B cell (primary cell): ENCODE measurements at regions not wholly inside any gene's neighbourhood (a gene's known extent, or its start where the extent isn't known, plus 50 kb on each side); places are given as distances from the start of the nearest gene placed in this dataset.

Experiments used
- ATAC-seq: fragments of 200-7000 bp; cut with Tn5 transposase; one replicate; pipeline ENCODE4 v1.10.0; 2021; ENCODE audit warnings: low read depth, mild to moderate bottlenecking, moderate number of reproducible peaks, moderate library complexity
- CTCF ChIA-PET: fragments of 350-600 bp; sonication (Branson Sonifier 250); formaldehyde crosslinking; loops from one replicate; lab custom pipeline; 2021; ENCODE audit warnings: antibody characterized with exemption, inconsistent platforms; lab: Charles Lee
- POLR2A ChIA-PET: fragments of 350-600 bp; sonication (Branson Sonifier 250); formaldehyde crosslinking; loops from one replicate; lab custom pipeline; 2021; ENCODE audit warnings: antibody characterized with exemption; lab: Charles Lee
- DNase-seq: peaks from one replicate; pipeline ENCODE4 v3.0.0; 2013
- H2AFZ ChIP-seq: 2 replicates; pipeline ENCODE4 v1.6.1; 2012; ENCODE audit warnings: mild to moderate bottlenecking, low read depth, low read length; ENCODE audit not compliant: insufficient read depth, poor library complexity, severe bottlenecking
- H3K27ac ChIP-seq, 2 donors: 1 replicate in 1 of 2; 2 replicates in 1 of 2; pipeline ENCODE4 v1.5.1; 2012 to 2013; ENCODE audit warnings: low read length in 2 of 2, mild to moderate bottlenecking in 2 of 2, moderate library complexity in 1 of 2
- H3K27me3 ChIP-seq, 4 experiments: fragments of 200-600 bp in 1 of 4; sonication (generic) in 1 of 4; replicated peaks in 1 of 4; 1 replicate in 2 of 4; 2 replicates in 2 of 4; pipeline versions ENCODE4 v1.6.1 to v1.7.0; 2013 to 2016; ENCODE audit warnings: low read length in 3 of 4, mild to moderate bottlenecking in 2 of 4, mixed read lengths in 1 of 4, moderate library complexity in 1 of 4; ENCODE audit not compliant: insufficient read depth in 4 of 4, control insufficient read depth in 3 of 4; ENCODE audit errors: control extremely low read depth in 1 of 4
- H3K36me3 ChIP-seq, 2 experiments: replicated peaks in 1 of 2; 1 replicate in 1 of 2; 2 replicates in 1 of 2; pipeline versions ENCODE4 v1.6.1 to v1.7.1; 2013; ENCODE audit warnings: low read length in 1 of 2; ENCODE audit not compliant: insufficient read depth in 2 of 2, control insufficient read depth in 1 of 2; ENCODE audit errors: control extremely low read depth in 1 of 2, extremely low read depth in 1 of 2
- H3K4me1 ChIP-seq, 2 donors: fragments of 200-600 bp in 1 of 2; sonication (generic) in 1 of 2; 1 replicate in 1 of 2; 2 replicates in 1 of 2; pipeline versions ENCODE4 v1.5.1 to v1.6.1; 2013 to 2017; ENCODE audit warnings: low read length in 2 of 2; ENCODE audit not compliant: control insufficient read depth in 2 of 2, insufficient read depth in 2 of 2
- H3K4me2 ChIP-seq: replicated peaks from 2 replicates; pipeline ENCODE3; 2012; ENCODE audit warnings: mild to moderate bottlenecking, low read depth, low read length; ENCODE audit not compliant: poor library complexity, severe bottlenecking
- H3K4me3 ChIP-seq, 5 experiments: fragments of 200-600 bp in 1 of 5; sonication (generic) in 1 of 5; 1 replicate in 3 of 5; 2 replicates in 2 of 5; pipeline versions ENCODE4 v1.5.1 to v1.7.0; 2011 to 2016; ENCODE audit warnings: low read length in 4 of 5, mild to moderate bottlenecking in 4 of 5, low read depth in 2 of 5, control low read depth in 1 of 5, moderate library complexity in 1 of 5; ENCODE audit not compliant: insufficient read depth in 1 of 5; ENCODE audit errors: control extremely low read depth in 1 of 5, extremely low read depth in 1 of 5
- H3K79me2 ChIP-seq: fragments of 200-600 bp; sonication (generic); one replicate; pipeline ENCODE4 v1.6.0; 2016; ENCODE audit warnings: low read length; ENCODE audit not compliant: control insufficient read depth, insufficient read depth
- H3K9ac ChIP-seq: fragments of 200-600 bp; sonication (generic); 2 replicates; pipeline ENCODE4 v1.6.1; 2017; ENCODE audit warnings: mild to moderate bottlenecking, low read length, moderate library complexity
- H3K9me3 ChIP-seq, 3 donors: one replicate each; pipeline versions ENCODE4 v1.6.1 to v1.7.1; 2013; ENCODE audit warnings: low read length in 2 of 3; ENCODE audit not compliant: control insufficient read depth in 2 of 3, insufficient read depth in 1 of 3; ENCODE audit errors: control extremely low read depth in 1 of 3
- H4K20me1 ChIP-seq: 2 replicates; pipeline ENCODE4 v1.6.0; 2012; ENCODE audit warnings: mild to moderate bottlenecking, low read length; ENCODE audit not compliant: insufficient read depth, control insufficient read depth, poor library complexity, severe bottlenecking
- H3K27ac Mint-ChIP-seq: one replicate; pipeline ENCODE4 v1.8.0; 2021; ENCODE audit warnings: mixed read lengths
- H3K27me3 Mint-ChIP-seq: one replicate; pipeline ENCODE4 v1.8.0; 2021; ENCODE audit warnings: mixed read lengths
- H3K4me1 Mint-ChIP-seq: one replicate; pipeline ENCODE4 v1.8.0; 2021; ENCODE audit warnings: mixed read lengths
- H3K4me3 Mint-ChIP-seq: one replicate; pipeline ENCODE4 v1.8.0; 2021; ENCODE audit warnings: mixed read lengths
- H3K9me3 Mint-ChIP-seq: one replicate; pipeline ENCODE4 v1.8.0; 2022; ENCODE audit warnings: mixed read lengths; ENCODE audit not compliant: insufficient read depth
- EZH2 ChIP-seq: IDR thresholded peaks from 2 replicates; pipeline ENCODE4 v1.6.1; 2012; ENCODE audit warnings: borderline replicate concordance, low read depth, mild to moderate bottlenecking, moderate library complexity, low read length; ENCODE audit not compliant: insufficient read depth, poor library complexity, severe bottlenecking
- WGBS: methylation state at CpG from one replicate; pipeline ENCODE4 v1.1.5; 2013; ENCODE audit warnings: missing lambda C conversion rate; ENCODE audit not compliant: insufficient coverage; 5-methylcytosine and 5-hydroxymethylcytosine counted together
- intact Hi-C: fragments of 100-400 bp; cut with micrococcal nuclease; formaldehyde crosslinking; loops from one replicate; pipeline ENCODE4 v1.10.0; 2022
- TF ChIP-seq, protein P1 (sequence below): fragments of 200-600 bp; IDR thresholded peaks from one replicate; pipeline ENCODE4 v1.8.0; 2022; ENCODE audit warnings: antibody characterized with exemption, mild to moderate bottlenecking

DNA sequence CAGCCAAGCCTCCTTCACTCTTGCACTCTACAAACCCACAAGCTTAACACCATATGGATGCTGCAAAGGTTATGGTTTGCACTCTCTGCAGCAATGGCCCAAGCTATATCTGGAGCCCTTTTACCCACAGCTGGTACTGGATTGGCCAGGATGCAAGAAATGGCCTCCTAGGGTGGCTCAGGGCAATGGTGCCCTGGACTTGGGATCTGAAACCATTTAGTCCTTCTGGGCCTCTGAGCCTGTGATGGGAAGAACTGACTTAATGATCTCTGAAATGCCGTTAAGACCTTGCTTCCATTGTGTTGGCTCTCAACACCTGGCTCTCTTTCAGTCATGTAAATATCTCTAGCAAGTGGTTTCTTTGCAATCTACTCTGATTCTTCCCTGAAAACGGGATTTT, 626.0 kb downstream of the KCTD8 start:
- no peaks in the 10 kb centered on the region for H3K36me3 ChIP-seq
- no peaks in the 10 kb centered on the region for H4K20me1 ChIP-seq
- no peaks in the 10 kb centered on the region for H3K4me1 ChIP-seq
- H3K27me3 ChIP-seq: no peaks in the 10 kb centered on the region
- H3K27ac ChIP-seq: no peak overlapping the region
- intact Hi-C loops: no loop called here
- POLR2A ChIA-PET: no interaction called here
- no peak overlapping the region for H3K9ac ChIP-seq
- DNase-seq (no peak), ATAC-seq (no peak)
- TF ChIP-seq, protein P1, sequence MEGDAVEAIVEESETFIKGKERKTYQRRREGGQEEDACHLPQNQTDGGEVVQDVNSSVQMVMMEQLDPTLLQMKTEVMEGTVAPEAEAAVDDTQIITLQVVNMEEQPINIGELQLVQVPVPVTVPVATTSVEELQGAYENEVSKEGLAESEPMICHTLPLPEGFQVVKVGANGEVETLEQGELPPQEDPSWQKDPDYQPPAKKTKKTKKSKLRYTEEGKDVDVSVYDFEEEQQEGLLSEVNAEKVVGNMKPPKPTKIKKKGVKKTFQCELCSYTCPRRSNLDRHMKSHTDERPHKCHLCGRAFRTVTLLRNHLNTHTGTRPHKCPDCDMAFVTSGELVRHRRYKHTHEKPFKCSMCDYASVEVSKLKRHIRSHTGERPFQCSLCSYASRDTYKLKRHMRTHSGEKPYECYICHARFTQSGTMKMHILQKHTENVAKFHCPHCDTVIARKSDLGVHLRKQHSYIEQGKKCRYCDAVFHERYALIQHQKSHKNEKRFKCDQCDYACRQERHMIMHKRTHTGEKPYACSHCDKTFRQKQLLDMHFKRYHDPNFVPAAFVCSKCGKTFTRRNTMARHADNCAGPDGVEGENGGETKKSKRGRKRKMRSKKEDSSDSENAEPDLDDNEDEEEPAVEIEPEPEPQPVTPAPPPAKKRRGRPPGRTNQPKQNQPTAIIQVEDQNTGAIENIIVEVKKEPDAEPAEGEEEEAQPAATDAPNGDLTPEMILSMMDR: no peak
- TF ChIP-seq EZH2: no peak
- H3K27me3 Mint-ChIP-seq: no peaks in the 10 kb centered on the region
- H3K4me3 Mint-ChIP-seq: no peak overlapping the region
- CTCF ChIA-PET: no interaction called here
- no peak overlapping the region for H3K27ac Mint-ChIP-seq
- no peaks in the 10 kb centered on the region for H3K79me2 ChIP-seq
- H2AFZ ChIP-seq: no peak overlapping the region
- H3K4me1 Mint-ChIP-seq: no peaks in the 10 kb centered on the region
- H3K4me2 ChIP-seq: no peak overlapping the region
- H3K9me3 Mint-ChIP-seq: peaks cover 6% of the 10 kb centered on the region
- WGBS: no CpG with 5 or more reads among the region's 2 CpGs
- no peak overlapping the region for H3K4me3 ChIP-seq
- peaks cover 1 to 14% (median 5%) of the 10 kb centered on the region in 3 donors for H3K9me3 ChIP-seq

DNA sequence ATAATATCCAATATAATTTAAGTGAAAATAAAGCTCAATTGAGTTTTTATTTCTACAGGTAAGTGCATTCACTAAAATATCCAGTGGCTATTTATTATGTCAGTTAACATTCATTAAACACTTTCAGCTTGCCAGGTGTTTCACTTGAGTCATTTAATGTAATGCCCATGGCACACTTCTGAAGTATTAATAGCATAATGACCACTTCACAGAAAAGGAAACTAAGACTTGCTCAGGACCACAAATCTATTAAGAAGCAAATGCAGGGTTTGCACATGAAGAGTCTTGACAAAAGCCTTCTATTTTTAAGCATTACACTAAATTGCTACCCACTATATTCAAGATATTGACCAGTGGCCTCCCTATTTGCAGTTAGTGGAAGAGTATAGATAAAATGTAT, 612.7 kb downstream of the KCTD8 start:
- Histone ChIP-seq H3K9ac (no peak overlapping the region), H3K4me1 (no peaks in the 10 kb centered on the region), H4K20me1 (no peaks in the 10 kb centered on the region), H3K4me3 (no peak overlapping the region), H3K79me2 (no peaks in the 10 kb centered on the region), H3K9me3 (peaks cover 0 to 2% (median 0%) of the 10 kb centered on the region in 3 donors), H3K27ac (no peak overlapping the region), H2AFZ (no peak overlapping the region), H3K4me2 (no peak overlapping the region), H3K27me3 (no peaks in the 10 kb centered on the region), H3K36me3 (no peaks in the 10 kb centered on the region)
- H3K4me3 Mint-ChIP-seq: no peak overlapping the region
- H3K27ac Mint-ChIP-seq: no peak overlapping the region
- intact Hi-C loops: no loop called here
- ChIA-PET CTCF (no interaction called here), POLR2A (no interaction called here)
- H3K27me3 Mint-ChIP-seq: no peaks in the 10 kb centered on the region
- TF ChIP-seq, protein P1: no peak
- no peak for TF ChIP-seq EZH2
- DNase-seq (no peak), ATAC-seq (no peak)
- peaks cover 3% of the 10 kb centered on the region for H3K9me3 Mint-ChIP-seq
- H3K4me1 Mint-ChIP-seq: no peaks in the 10 kb centered on the region
